Urinary bladder (tissue), 3 donors: ENCODE measurements at regions not wholly inside any gene's neighbourhood (a gene's known extent, or its start where the extent isn't known, plus 50 kb on each side); places are given as distances from the start of the nearest gene placed in this dataset.
"Not testable (repeated sequence)": the region's sequence is repeated elsewhere in the genome, so short reads cannot be mapped to it uniquely, and the experiment has no call there.

Experiments used
- DNase-seq: peaks from one replicate; pipeline ENCODE4 v3.0.0-alpha.2; 2015; ENCODE audit errors: extremely low spot score
- H3K27ac ChIP-seq: one replicate; pipeline ENCODE4 v1.5.1; 2013; ENCODE audit warnings: low read depth, mild to moderate bottlenecking, moderate library complexity
- H3K36me3 ChIP-seq: one replicate; pipeline ENCODE4 v1.6.1; 2013; ENCODE audit warnings: mild to moderate bottlenecking, moderate library complexity; ENCODE audit not compliant: insufficient read depth
- H3K4me1 ChIP-seq: one replicate; pipeline ENCODE4 v1.6.1; 2013; ENCODE audit warnings: mild to moderate bottlenecking, moderate library complexity; ENCODE audit not compliant: insufficient read depth
- H3K4me3 ChIP-seq: one replicate; pipeline ENCODE4 v1.5.1; 2013; ENCODE audit warnings: low read depth, low read length
- WGBS: extraction: QIAGEN DNeasy Blood & Tissue Kit; methylation state at CpG from one replicate; pipeline ENCODE4 v1.1.7; 2013; 5-methylcytosine and 5-hydroxymethylcytosine counted together
- donor health status: healthy with polysubstance abuse.
- donor health status: healthy.

GRCh38 chr16:75945916-75946457, 219.7 kb upstream of the CPHXL start:
- WGBS: 86% methylated on average over 8 of the region's 8 CpGs
- H3K4me3 ChIP-seq: no peak overlapping the region
- no peak for DNase-seq
- no peak overlapping the region for H3K27ac ChIP-seq
- H3K4me1 ChIP-seq: no peaks in the 10 kb centered on the region
- no peaks in the 10 kb centered on the region for H3K36me3 ChIP-seq

DNA sequence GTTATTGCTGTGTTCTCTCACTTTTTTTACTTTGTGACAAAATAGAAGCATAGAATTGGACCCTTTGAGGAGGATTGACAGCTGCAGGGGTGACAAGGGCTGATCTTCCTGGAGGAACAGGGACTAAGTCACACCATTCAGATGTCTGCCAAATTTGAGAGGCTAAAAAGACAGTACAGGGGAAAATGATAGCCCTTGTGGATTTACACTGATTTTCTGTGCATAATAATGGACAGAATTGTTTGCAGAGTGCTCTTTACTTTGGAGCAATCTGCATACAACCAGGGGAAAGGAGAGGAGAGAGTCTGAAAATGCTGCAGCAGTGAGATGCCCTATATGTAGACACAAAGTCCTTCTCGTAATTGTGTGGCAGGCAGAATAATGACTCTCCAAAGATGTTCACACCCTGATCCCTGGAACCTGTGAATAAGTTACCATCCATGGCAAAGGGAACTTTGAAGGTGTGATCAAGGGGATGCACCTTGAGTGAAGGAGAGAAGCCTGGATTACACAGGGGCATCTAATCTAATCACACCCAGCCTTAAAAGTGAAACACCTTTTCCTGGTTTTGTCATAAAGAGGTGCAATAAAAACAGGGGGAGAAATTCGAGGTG, 221.4 kb upstream of the CPHXL start:
- Histone ChIP-seq H3K4me1 (no peaks in the 10 kb centered on the region), H3K4me3 (no peak overlapping the region)
- 39% methylated on average over 2 of the region's 2 CpGs for WGBS

GRCh38 chr16:75948441-75948840, 222.2 kb upstream of the CPHXL start:
- Histone ChIP-seq H3K36me3 (no peaks in the 10 kb centered on the region), H3K4me1 (no peaks in the 10 kb centered on the region), H3K27ac (no peak overlapping the region), H3K4me3 (no peak overlapping the region)
- 80% methylated on average over 2 of the region's 2 CpGs for WGBS
- no peak for DNase-seq

More for the DNA sequence above, 221.4 kb upstream of the CPHXL start:
- H3K27ac ChIP-seq: no peak overlapping the region
- DNase-seq: no peak
- no peaks in the 10 kb centered on the region for H3K36me3 ChIP-seq

- H3K27ac ChIP-seq: no peak overlapping the region
- no peaks in the 10 kb centered on the region for H3K4me1 ChIP-seq
- no peaks in the 10 kb centered on the region for H3K36me3 ChIP-seq
- no peak overlapping the region for H3K4me3 ChIP-seq
- no peak for DNase-seq
- 86% methylated on average over 3 of the region's 3 CpGs for WGBS
These were observed 222.6 kb upstream of the CPHXL start for GRCh38 chr16:75948886-75949285.

GRCh38 chr16:75952124-75952523, 225.8 kb upstream of the CPHXL start:
- no peak for DNase-seq
- 90% methylated on average over 2 of the region's 2 CpGs for WGBS
- no peaks in the 10 kb centered on the region for H3K36me3 ChIP-seq
- H3K4me1 ChIP-seq: no peaks in the 10 kb centered on the region
- H3K27ac ChIP-seq: no peak overlapping the region
- H3K4me3 ChIP-seq: no peak overlapping the region

DNA sequence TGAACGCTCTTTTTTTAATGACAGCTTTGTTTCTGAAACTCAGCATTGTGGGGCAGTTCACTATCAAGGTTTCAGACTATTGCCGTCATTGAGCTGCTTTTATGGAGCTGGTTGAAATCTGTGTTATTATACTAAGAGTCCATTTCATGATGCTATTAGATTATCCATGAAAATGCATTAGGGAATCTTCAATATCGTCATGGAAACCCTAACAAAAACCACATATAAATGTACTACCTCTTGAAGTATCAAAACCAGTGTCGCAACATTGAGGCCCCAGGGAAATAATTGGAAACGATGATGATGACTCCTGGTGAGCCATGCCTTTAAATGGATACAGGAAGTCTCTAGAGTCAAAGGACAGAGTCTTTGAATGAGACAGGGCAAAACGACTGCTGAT, 231.6 kb upstream of the CPHXL start:
- Histone ChIP-seq H3K27ac (no peak overlapping the region), H3K4me1 (no peaks in the 10 kb centered on the region), H3K4me3 (no peak overlapping the region), H3K36me3 (no peaks in the 10 kb centered on the region)
- WGBS: 80% methylated on average over 6 of the region's 6 CpGs
- DNase-seq: no peak

- H3K4me3 ChIP-seq: no peak overlapping the region
- 29% methylated on average over 1 of the region's 1 CpG for WGBS
- no peak overlapping the region for H3K27ac ChIP-seq
- DNase-seq: no peak
- no peaks in the 10 kb centered on the region for H3K36me3 ChIP-seq
- H3K4me1 ChIP-seq: peaks cover 1% of the 10 kb centered on the region
These were observed 239.4 kb upstream of the CPHXL start for GRCh38 chr16:75965504-75966374.

DNA sequence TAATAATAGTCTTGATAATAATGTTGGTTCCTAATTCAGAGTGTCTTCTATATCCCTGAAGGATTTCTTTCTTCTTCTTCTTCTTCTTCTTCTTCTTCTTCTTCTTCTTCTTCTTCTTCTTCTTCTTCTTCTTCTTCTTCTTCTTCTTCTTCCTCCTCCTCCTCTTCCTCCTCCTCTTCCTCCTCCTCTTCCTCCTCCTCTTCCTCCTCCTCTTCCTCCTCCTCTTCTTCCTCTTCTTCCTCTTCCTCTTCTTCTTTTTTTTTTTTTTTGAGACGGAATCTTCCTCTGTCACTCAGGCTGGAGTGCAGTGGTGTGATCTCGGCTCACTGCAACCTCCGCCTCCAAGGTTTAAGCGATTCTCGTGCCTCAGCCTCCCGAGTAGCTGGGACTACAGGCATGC, 242.8 kb upstream of the CPHXL start:
- WGBS: 94% methylated on average over 6 of the region's 6 CpGs
- not testable (repeated sequence) for H3K4me3 ChIP-seq, DNase-seq, H3K36me3 ChIP-seq, H3K27ac ChIP-seq, H3K4me1 ChIP-seq

DNA sequence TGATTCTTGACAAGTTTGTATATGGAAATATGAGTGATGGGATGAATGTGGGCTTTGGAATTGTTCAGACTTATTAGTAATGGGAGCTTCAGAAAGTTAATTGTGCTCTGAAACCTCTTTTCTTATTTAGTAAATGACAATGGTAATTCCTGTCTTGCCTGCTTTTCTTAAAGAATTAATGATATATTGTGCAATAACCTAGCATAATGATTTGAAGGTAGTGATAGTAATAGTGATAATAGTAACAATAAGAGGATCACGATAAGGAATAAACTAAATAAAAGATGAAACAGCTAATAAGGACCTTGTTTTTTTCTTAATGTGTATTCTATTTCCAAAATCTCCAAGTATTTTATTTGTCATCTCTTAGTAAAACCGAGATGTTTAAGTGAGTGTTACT, 245.0 kb upstream of the CPHXL start:
- WGBS: 76% methylated on average over 2 of the region's 2 CpGs

GRCh38 chr16:75983296-75983695, 257.0 kb upstream of the CPHXL start:
- H3K4me1 ChIP-seq: no peaks in the 10 kb centered on the region
- no peak overlapping the region for H3K4me3 ChIP-seq
- no peak for DNase-seq
- no peaks in the 10 kb centered on the region for H3K36me3 ChIP-seq
- H3K27ac ChIP-seq: no peak overlapping the region

More for the DNA sequence above, 245.0 kb upstream of the CPHXL start:
- Histone ChIP-seq H3K27ac (no peak overlapping the region), H3K4me1 (no peaks in the 10 kb centered on the region), H3K36me3 (no peaks in the 10 kb centered on the region), H3K4me3 (no peak overlapping the region)
- no peak for DNase-seq

- Histone ChIP-seq H3K27ac (no peak overlapping the region), H3K36me3 (no peaks in the 10 kb centered on the region), H3K4me3 (no peak overlapping the region), H3K4me1 (no peaks in the 10 kb centered on the region)
- no peak for DNase-seq
- WGBS: 57% methylated on average over 4 of the region's 4 CpGs
These were observed 257.6 kb upstream of the CPHXL start for GRCh38 chr16:75983741-75984381.

DNA sequence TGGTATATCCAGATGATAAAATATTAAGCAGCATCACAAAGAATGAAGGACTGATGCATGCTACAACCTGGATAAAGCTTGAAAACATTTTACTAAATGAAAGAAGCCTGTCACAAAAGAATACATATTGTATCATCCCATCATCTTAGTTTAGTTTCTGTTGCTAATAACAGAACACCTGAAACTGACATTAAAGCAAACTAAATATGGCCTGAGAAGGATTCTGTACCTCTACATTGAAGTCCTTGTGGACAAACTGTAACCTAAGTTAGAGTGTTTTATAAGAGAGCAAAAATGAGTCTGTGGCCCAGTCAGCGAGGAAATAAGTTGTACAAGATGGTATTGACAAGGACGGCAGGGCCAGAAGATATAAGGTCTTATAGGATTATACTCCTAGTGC, 261.0 kb upstream of the CPHXL start:
- Histone ChIP-seq H3K36me3 (no peaks in the 10 kb centered on the region), H3K4me3 (no peak overlapping the region), H3K4me1 (no peaks in the 10 kb centered on the region), H3K27ac (no peak overlapping the region)
- no peak for DNase-seq
- WGBS: 76% methylated on average over 2 of the region's 2 CpGs

GRCh38 chr16:75996491-75996890, 270.2 kb upstream of the CPHXL start:
- Histone ChIP-seq H3K4me1 (no peaks in the 10 kb centered on the region), H3K27ac (no peak overlapping the region), H3K36me3 (no peaks in the 10 kb centered on the region), H3K4me3 (no peak overlapping the region)
- WGBS: 71% methylated on average over 3 of the region's 3 CpGs
- DNase-seq: no peak

GRCh38 chr16:75997606-75998005, 271.3 kb upstream of the CPHXL start:
- Histone ChIP-seq H3K4me3 (no peak overlapping the region), H3K4me1 (no peaks in the 10 kb centered on the region), H3K27ac (no peak overlapping the region), H3K36me3 (no peaks in the 10 kb centered on the region)
- DNase-seq: no peak
- 97% methylated on average over 6 of the region's 6 CpGs for WGBS
